NCI-H2196 (cell line): ENCODE measurements at regions not wholly inside any gene's neighbourhood (a gene's known extent, or its start where the extent isn't known, plus 50 kb on each side); places are given as distances from the start of the nearest gene placed in this dataset.

ENCODE experiments used
- DNase-seq: peaks from one replicate; lab custom pipeline; 2025; ENCODE audit not compliant: unreplicated experiment; lab: John Stamatoyannopoulos, UW

GRCh38 chrX:44042751-44043150 is 69.6 kb upstream of the NDP start:
- peak; percentile 22 for DNase-seq

DNA sequence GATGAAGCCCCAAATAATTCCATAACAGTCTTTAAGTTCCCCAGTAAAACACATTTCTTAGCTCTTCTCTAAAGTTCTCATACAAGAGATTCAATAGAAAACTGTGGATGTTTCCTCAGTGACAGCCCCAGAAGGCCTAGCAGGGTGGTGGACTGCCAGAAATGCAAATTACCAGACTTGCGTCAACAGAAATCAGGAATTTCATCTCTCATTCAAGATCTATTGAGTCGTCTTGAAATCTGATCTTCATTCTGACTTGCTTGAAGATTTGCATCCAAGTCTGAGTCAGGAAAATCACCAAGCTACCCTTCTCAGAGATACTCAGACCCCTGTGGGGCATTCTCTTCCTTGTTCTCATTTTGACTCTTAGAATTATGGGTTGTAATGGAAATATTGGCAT is 68.9 kb upstream of the NDP start:
- DNase-seq = no peak

- no peak for DNase-seq
Observed at GRCh38 chrX:44040406-44040805, 67.2 kb upstream of the NDP start.

DNA sequence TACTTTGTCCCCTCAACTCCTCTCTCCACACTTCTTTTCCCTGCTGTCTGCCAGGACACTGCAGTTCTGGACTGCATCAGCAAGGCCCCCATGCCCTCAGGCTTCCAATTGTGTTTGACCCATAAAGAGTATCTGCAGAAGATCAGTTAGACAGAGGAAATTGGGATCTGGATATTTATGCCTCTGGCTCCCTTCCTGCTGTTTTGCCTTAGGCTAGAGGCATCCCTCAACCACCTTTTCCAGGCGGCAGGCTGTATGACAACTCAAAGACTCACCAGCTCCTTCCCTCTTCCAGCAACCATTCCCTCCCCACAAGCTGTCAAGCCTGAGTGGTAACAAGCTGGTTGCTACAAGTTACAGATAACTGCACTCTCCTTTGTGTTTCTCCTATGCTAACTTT is 66.4 kb upstream of the NDP start:
- no peak for DNase-seq

DNA sequence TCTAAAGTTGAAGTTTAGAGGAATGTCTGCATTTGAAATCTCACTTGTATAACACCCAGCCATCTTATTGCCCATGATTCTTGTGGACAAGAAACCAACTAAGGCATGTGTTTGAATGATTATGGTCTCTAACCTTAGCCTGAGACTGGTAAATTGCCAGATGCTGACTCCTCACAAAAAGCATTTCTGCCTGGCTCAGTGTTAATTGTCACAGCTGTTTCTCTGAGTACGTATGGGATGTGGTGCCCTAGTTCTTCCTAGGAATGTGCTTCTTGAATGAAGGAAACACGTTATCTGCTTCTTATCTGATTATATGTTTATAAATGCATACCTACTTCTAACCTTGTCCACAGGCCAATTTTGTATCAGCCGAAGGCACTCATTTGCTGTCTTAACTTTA is 63.1 kb upstream of the NDP start:
- no peak for DNase-seq

DNA sequence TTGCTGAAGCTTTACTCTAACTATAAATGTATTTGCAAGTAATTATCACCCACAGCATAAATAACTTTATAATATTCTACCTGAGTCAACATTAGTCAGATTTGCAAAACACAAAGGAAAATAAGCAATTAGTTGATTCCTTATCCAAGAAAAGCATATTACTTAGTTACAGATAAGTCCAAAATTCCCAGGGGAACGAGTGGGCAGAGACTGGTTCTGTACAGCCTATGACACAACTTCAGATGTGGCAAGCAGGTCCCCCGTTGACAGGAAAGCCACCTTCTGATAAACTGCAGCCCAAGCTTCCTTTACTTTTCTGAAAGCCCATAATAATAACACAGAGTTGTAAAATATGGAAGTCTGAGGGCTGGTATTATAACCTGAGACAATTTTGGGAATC is 62.4 kb upstream of the NDP start:
- no peak for DNase-seq

DNA sequence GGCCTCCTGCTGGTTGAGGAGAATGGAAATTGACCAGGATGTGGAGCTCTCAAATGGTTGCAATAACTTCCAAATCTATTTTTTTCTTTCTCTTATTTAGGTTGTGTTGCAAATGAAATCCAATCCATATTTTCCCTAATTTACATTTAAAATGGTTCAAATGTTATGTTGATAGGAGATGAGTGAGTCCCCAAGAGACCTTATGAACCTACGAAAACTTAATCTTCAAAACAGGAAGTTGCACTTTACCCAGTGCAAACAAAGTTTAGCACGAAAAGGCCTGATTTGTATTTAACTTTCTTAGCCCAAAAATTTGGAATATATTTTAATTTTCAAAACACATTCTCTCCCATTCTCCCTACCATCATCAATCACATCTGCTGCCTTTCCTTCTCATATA is 59.3 kb upstream of the NDP start:
- no peak for DNase-seq

DNA sequence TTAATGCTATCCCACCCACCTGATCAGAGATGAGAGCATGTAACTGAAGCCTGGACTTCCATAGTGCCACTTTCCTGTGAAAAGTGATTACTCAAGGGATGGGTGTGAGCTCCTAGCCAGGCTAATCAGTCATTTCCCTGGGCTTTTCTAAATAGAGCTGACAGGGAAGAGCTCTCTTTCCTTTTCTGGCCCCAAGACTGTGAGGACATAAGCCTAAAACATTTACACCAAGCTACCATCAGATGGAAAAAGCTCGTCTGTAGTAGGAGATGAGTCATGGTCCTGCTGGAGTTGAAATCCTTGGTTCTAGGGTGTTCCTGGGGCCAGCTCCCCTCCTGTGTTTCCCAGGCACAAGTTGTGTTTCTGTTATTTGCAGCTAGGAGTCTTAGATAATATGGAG is 52.4 kb upstream of the NDP start:
- DNase-seq = no peak
